Left ventricle myocardium inferior (tissue), 1 donor: ENCODE measurements at regions not wholly inside any gene's neighbourhood (a gene's known extent, or its start where the extent isn't known, plus 50 kb on each side); places are given as distances from the start of the nearest gene placed in this dataset.

Source experiments
- DNase-seq: peaks from one replicate; pipeline ENCODE4 v3.0.0-alpha.2; 2020
- H3K27ac ChIP-seq: fragments of 200-600 bp; replicated peaks from 2 replicates; pipeline ENCODE4 v1.8.0; 2021
- H3K27me3 ChIP-seq: fragments of 200-600 bp; 2 replicates; pipeline ENCODE4 v1.8.0; 2021; ENCODE audit warnings: low read depth
- H3K36me3 ChIP-seq: fragments of 200-600 bp; 2 replicates; pipeline ENCODE4 v1.8.0; 2021
- H3K4me1 ChIP-seq: fragments of 200-600 bp; 2 replicates; pipeline ENCODE4 v1.8.0; 2021
- H3K4me3 ChIP-seq: fragments of 200-600 bp; 2 replicates; pipeline ENCODE4 v1.8.0; 2021; ENCODE audit warnings: mild to moderate bottlenecking, moderate library complexity
- H3K9me3 ChIP-seq: fragments of 200-600 bp; replicated peaks from 2 replicates; pipeline ENCODE4 v1.8.0; 2021
- intact Hi-C: fragments of 100-400 bp; cut with micrococcal nuclease; formaldehyde crosslinking; loops from one replicate; pipeline ENCODE4 v1.11.0; 2022
- TF ChIP-seq, protein P1 (sequence below): fragments of 200-600 bp; IDR thresholded peaks from 2 replicates; pipeline ENCODE4 v1.8.0; 2021; ENCODE audit warnings: antibody characterized with exemption, mild to moderate bottlenecking, borderline replicate concordance
- donor health status: DM: no; HTN: yes; CAD: no; lungs with severe emphysema.

DNA sequence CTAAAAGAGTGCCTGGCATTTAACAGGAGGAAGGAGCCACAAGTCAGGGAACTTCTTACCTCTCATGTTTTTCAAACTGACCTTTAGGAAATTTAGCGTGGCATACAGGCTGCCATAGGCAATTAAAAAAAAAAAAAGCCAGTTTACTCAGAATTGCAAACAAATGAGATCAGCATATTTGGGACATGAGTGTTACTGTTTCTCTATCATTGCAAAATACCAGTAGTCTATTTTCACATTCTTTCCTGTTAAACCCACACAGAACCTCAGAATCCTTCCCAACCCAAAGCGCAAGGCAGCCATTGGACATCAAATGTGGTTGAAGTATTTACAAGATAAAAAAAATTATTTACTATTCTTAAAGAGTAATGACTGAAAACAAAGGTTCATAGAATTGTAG lies 366.4 kb upstream of the DYNLRB2 start:
- Histone ChIP-seq H3K36me3 (no peaks in the 10 kb centered on the region), H3K9me3 (no peaks in the 10 kb centered on the region), H3K4me1 (no peaks in the 10 kb centered on the region), H3K4me3 (no peak overlapping the region), H3K27ac (no peak overlapping the region), H3K27me3 (peaks cover 8% of the 10 kb centered on the region)
- intact Hi-C loops = loop anchor here (10.0 kb wide), 1 partner anchor 60 kb away; no protein-coding TSS in a partner anchor
- DNase-seq = no peak
- TF ChIP-seq, protein P1, sequence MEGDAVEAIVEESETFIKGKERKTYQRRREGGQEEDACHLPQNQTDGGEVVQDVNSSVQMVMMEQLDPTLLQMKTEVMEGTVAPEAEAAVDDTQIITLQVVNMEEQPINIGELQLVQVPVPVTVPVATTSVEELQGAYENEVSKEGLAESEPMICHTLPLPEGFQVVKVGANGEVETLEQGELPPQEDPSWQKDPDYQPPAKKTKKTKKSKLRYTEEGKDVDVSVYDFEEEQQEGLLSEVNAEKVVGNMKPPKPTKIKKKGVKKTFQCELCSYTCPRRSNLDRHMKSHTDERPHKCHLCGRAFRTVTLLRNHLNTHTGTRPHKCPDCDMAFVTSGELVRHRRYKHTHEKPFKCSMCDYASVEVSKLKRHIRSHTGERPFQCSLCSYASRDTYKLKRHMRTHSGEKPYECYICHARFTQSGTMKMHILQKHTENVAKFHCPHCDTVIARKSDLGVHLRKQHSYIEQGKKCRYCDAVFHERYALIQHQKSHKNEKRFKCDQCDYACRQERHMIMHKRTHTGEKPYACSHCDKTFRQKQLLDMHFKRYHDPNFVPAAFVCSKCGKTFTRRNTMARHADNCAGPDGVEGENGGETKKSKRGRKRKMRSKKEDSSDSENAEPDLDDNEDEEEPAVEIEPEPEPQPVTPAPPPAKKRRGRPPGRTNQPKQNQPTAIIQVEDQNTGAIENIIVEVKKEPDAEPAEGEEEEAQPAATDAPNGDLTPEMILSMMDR = no peak

DNA sequence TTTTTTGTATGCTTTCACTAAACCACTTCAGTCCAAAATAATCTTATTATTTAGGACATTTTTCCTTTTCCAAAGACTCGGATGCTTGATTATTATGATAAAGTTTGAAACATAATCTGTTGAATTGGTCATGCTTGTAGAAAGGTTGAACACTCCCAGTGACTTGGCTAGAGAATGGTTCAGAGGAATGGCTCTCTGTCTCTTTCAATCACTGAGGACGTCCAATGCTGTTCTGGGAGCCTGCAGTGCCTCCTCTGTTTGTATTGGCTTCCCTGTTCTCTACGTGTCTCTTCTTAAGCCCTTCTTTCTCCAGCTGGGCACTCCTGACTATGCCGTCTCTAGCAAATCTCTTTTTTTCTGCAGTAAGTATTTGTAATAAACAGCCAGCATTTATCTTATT lies 369.0 kb upstream of the DYNLRB2 start:
- no peak for DNase-seq

DNA sequence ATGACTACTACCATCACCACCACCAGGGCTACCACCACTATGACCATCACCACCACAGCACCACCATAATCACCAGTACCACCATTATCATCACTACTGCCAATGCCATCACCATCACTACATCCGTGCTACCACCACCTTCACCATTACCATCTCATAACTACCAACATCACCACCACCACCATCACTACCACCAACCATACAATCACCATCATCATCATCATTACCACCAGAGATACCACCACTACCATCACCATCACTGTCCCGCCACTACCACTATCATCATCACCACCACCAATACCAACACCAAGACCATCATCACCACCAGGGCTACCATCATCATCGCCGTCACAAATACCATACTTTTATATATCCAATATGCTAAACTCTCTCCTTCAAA lies 369.6 kb upstream of the DYNLRB2 start:
- TF ChIP-seq, protein P1 = no peak
- Histone ChIP-seq H3K9me3 (peaks cover 2% of the 10 kb centered on the region), H3K4me3 (no peak overlapping the region), H3K27ac (no peak overlapping the region), H3K4me1 (no peaks in the 10 kb centered on the region), H3K27me3 (peaks cover 12% of the 10 kb centered on the region), H3K36me3 (no peaks in the 10 kb centered on the region)
- intact Hi-C loops = loop anchor here (10.0 kb wide), 1 partner anchor 56 kb away; no protein-coding TSS in a partner anchor
- DNase-seq = no peak

More for the DNA sequence above, 369.0 kb upstream of the DYNLRB2 start:
- Histone ChIP-seq H3K27me3 (peaks cover 12% of the 10 kb centered on the region), H3K27ac (no peak overlapping the region), H3K4me1 (no peaks in the 10 kb centered on the region), H3K4me3 (no peak overlapping the region), H3K36me3 (no peaks in the 10 kb centered on the region), H3K9me3 (no peaks in the 10 kb centered on the region)
- TF ChIP-seq, protein P1 = no peak
- intact Hi-C loops = loop anchor here (10.0 kb wide), 1 partner anchor 57 kb away; no protein-coding TSS in a partner anchor

DNA sequence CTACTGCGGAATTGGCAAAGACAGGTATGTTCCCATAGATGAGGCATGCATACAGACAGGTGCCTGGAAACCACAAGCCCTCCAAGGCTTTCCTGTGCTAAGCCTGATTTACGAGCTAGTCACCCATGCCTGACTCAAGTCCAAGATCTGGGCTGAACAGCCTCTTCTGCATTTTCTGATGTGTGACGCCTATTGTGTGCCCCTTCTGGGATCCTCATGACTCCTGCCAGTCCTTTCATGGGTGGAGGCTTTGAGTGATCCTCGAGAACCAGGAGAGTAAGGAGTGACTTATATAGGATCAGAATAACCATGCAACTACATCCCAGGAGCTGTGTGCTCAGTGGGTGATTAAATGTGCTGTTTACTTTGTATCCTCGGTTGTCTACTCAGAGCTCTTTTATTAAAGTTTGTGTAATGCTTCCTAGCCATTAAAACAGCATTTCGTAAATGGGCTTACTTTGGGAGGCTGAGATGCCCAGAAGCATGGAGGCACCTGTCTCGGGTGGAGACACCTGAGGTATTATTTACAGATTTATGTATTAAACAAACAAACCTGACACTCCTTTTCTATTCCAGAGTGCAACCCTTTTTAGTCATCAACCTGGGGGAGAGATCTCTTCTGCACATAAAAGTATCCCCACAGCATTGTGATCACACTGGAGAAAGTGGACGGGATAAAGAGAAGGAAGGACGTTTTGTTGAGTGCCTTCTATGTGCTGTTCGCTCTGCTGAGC lies 373.0 kb upstream of the DYNLRB2 start:
- Histone ChIP-seq H3K27me3 (peaks cover 12% of the 10 kb centered on the region), H3K27ac (no peak overlapping the region), H3K9me3 (peaks cover 5% of the 10 kb centered on the region), H3K4me3 (no peak overlapping the region), H3K36me3 (no peaks in the 10 kb centered on the region), H3K4me1 (no peaks in the 10 kb centered on the region)
- DNase-seq = no peak
- intact Hi-C loops = no loop called here
- TF ChIP-seq, protein P1 = no peak

DNA sequence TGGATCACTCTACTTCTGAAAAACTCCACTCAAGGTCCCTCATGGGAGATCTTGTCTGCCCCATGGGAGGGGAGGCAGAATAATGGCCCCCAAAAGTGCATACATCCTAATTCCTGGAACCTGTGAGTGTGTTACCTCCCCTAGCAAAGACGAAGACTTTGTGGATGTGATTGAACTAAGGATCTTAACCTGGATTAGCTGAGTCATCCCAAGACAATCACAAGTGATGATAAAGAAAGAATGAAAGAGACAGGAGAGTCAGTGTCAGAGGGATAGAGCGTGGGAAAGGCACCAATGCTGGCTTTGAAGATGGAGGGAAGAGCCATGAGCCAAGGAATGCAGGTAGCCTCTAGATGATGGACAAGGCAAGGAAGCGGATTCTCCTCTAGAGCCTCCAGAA lies 374.7 kb upstream of the DYNLRB2 start:
- TF ChIP-seq, protein P1 = no peak
- Histone ChIP-seq H3K4me1 (no peaks in the 10 kb centered on the region), H3K4me3 (no peak overlapping the region), H3K27me3 (peaks cover 12% of the 10 kb centered on the region), H3K9me3 (peaks cover 5% of the 10 kb centered on the region), H3K36me3 (no peaks in the 10 kb centered on the region), H3K27ac (no peak overlapping the region)
- DNase-seq = no peak
- intact Hi-C loops = no loop called here
